ENCODE measurements at regions not wholly inside any gene's neighbourhood (a gene's known extent, or its start where the extent isn't known, plus 50 kb on each side); places are given as distances from the start of the nearest gene placed in this dataset.

DNA sequence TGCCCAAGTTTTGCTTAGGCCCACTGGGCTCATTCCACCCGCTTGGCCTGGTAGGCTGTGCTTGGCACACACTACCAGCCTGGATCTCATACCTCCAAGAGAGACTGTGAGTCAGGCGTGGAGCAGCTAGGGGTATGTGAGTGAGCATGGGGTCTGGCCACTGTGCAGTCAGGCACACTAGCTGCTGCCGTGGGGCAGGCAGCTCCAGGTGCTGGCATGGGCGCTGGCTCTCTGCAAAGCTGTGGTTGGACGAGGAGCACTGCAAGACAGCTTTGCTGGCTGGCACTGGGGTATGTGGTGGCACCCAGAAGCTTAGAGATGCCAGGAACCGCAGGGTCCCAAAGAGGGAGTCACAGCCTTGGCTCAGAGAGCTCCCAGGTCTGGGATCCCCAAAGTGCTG, 377.8 kb downstream of the KCTD8 start:
- no peaks in the 10 kb centered on the region for H3K27me3 ChIP-seq (ENCODE audit: control insufficient read depth, insufficient read depth, low read length)
- H3K36me3 ChIP-seq (ENCODE audit: control insufficient read depth, insufficient read depth, low read length): no peaks in the 10 kb centered on the region
- no peak for DNase-seq (ENCODE audit: low read depth, low spot score)
- H3K27ac ChIP-seq (ENCODE audit: low read length): no peak overlapping the region
- H3K4me1 ChIP-seq (ENCODE audit: control insufficient read depth, insufficient read depth, low read length): no peaks in the 10 kb centered on the region
- peaks cover 6% of the 10 kb centered on the region; the same call in 1 of the 2 replicates for H3K9me3 ChIP-seq (ENCODE audit: control insufficient read depth, insufficient read depth, low read length)
- no peak overlapping the region for H3K4me3 ChIP-seq (ENCODE audit: low read length)
- no CpG with 5 or more reads among the region's 6 CpGs for WGBS (ENCODE audit: insufficient coverage, insufficient read length)

DNA sequence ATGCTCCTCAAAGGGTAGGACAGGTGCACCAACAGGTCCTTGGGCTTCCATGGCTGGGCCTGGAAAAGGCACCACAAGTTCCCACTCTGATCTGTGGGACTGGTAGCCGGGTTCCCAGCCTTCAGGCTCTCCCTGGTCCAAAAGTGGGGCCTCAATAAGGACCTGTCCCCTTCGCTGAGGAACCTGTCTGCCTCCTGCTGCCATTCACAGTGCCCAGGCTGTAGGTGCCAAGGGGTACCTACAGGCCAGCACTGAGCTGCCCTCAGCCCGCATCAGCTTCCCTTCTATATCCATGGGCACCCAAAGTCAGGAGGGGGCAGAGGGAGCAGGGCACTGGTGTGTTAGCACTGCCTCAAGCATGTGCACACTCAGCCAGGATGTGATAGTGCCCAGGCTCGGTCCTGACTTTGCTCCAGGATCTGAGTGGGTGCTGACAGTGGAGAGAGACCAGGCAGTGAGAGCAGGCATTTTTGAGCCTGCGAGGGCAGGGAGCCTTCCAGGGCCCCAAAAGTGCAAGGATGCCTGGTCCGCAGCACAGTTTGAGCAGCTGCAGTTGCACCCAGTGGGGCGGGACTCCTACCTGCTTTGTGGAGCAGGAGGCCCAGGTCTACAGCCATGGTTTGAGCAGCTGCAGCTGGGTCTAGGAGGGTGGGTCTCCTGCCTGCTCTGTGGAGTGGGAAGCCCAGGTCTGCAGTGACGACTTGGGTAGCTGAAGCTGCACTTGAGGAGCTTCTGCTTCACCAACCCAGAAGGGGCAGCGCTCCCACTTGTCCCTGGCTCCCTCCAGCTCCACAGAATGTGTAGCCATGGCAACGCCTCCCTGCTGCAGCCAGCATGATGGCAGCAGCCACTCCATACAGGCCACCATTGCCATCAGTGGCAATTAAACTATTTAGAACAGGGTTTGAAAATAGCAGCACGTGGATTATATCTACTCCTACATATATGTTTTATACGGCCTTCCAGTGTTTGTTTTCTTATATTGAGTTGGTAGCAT, 376.4 kb downstream of the KCTD8 start:
- Histone ChIP-seq H3K9me3 (ENCODE audit: control insufficient read depth, insufficient read depth, low read length) (peaks cover 6% of the 10 kb centered on the region; the same call in 1 of the 2 replicates), H3K36me3 (ENCODE audit: control insufficient read depth, insufficient read depth, low read length) (no peaks in the 10 kb centered on the region), H3K4me1 (ENCODE audit: control insufficient read depth, insufficient read depth, low read length) (no peaks in the 10 kb centered on the region), H3K27me3 (ENCODE audit: control insufficient read depth, insufficient read depth, low read length) (no peaks in the 10 kb centered on the region), H3K4me3 (ENCODE audit: low read length) (no peak overlapping the region), H3K27ac (ENCODE audit: low read length) (no peak overlapping the region)
- no peak for DNase-seq (ENCODE audit: low read depth, low spot score)
- no CpG with 5 or more reads among the region's 12 CpGs for WGBS (ENCODE audit: insufficient coverage, insufficient read length)

DNA sequence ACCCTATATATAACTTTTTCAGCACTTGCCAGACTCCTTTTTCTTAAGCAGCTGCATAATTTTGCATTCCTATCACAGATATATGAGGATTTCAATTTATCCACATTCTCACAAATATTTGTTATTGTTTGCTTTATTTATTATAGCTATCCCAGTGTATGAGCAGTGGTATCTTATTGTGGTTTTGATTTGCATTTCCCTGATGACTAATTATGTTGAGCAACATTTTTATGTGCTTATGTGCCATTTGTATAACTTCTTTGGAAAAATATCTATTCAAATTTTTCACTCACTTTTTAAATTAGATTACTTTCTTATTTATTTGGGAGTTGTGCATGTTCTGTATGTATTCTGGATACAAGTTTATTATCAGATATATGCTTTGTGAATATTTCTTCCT, 361.9 kb downstream of the KCTD8 start:
- Histone ChIP-seq H3K27me3 (ENCODE audit: control insufficient read depth, insufficient read depth, low read length) (no peaks in the 10 kb centered on the region), H3K27ac (ENCODE audit: low read length) (no peak overlapping the region), H3K4me3 (ENCODE audit: low read length) (no peak overlapping the region), H3K9me3 (ENCODE audit: control insufficient read depth, insufficient read depth, low read length) (no peaks in the 10 kb centered on the region), H3K36me3 (ENCODE audit: control insufficient read depth, insufficient read depth, low read length) (no peaks in the 10 kb centered on the region), H3K4me1 (ENCODE audit: control insufficient read depth, insufficient read depth, low read length) (no peaks in the 10 kb centered on the region)
- DNase-seq (ENCODE audit: low read depth, low spot score): no peak

DNA sequence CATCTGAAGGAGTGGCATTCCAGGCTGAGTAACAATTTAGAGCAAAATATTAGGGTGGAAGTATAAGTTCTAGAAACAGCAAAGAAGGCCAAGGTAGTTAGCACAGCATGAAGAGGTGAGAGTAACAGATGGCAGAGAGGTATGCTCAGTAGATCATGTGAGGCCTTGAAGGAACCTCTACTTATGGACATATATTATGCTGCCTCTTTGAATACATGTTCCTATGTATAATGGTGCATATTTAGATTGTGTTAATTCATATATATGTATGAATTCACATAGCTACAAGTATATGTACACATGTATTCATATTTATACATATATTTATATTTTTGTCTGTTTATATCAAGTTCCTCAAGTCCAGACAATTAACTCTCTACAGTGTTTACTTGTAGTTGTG, 355.2 kb downstream of the KCTD8 start:
- H3K36me3 ChIP-seq (ENCODE audit: control insufficient read depth, insufficient read depth, low read length): no peaks in the 10 kb centered on the region
- no peak for DNase-seq (ENCODE audit: low read depth, low spot score)

GRCh38 chr4:44098973-44099372, 349.6 kb downstream of the KCTD8 start:
- DNase-seq (ENCODE audit: low read depth, low spot score): no peak
- Histone ChIP-seq H3K27me3 (ENCODE audit: control insufficient read depth, insufficient read depth, low read length) (no peaks in the 10 kb centered on the region), H3K4me3 (ENCODE audit: low read length) (no peak overlapping the region), H3K36me3 (ENCODE audit: control insufficient read depth, insufficient read depth, low read length) (no peaks in the 10 kb centered on the region), H3K27ac (ENCODE audit: low read length) (no peak overlapping the region), H3K4me1 (ENCODE audit: control insufficient read depth, insufficient read depth, low read length) (no peaks in the 10 kb centered on the region), H3K9me3 (ENCODE audit: control insufficient read depth, insufficient read depth, low read length) (no peaks in the 10 kb centered on the region)
- no CpG with 5 or more reads among the region's 7 CpGs for WGBS (ENCODE audit: insufficient coverage, insufficient read length)

More for the DNA sequence above, 355.2 kb downstream of the KCTD8 start:
- Histone ChIP-seq H3K27me3 (ENCODE audit: control insufficient read depth, insufficient read depth, low read length) (no peaks in the 10 kb centered on the region), H3K4me1 (ENCODE audit: control insufficient read depth, insufficient read depth, low read length) (no peaks in the 10 kb centered on the region), H3K27ac (ENCODE audit: low read length) (no peak overlapping the region), H3K4me3 (ENCODE audit: low read length) (no peak overlapping the region), H3K9me3 (ENCODE audit: control insufficient read depth, insufficient read depth, low read length) (no peaks in the 10 kb centered on the region)

DNA sequence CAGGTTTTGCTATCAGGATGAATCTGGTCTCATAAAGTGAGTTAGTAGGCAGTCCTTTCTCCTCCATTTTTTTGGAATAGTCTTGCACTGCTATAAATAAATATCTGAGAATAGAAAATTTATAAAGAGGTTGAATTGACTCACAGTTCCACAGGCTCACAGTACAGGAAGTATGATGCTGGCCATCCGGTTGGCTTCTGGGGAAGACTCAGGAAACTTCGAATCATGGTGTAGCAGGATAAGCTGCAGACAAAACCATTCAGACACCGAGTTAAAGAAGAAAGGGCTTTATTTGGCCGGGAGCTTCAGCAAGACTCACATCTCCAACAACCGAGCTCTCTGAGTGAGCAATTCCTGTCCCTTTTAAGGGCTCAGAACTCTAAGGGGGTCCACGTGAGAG, 348.2 kb downstream of the KCTD8 start:
- H3K4me3 ChIP-seq (ENCODE audit: low read length): no peak overlapping the region
- no peak overlapping the region for H3K27ac ChIP-seq (ENCODE audit: low read length)
- no peaks in the 10 kb centered on the region for H3K27me3 ChIP-seq (ENCODE audit: control insufficient read depth, insufficient read depth, low read length)
- DNase-seq (ENCODE audit: low read depth, low spot score): no peak
- no peaks in the 10 kb centered on the region for H3K9me3 ChIP-seq (ENCODE audit: control insufficient read depth, insufficient read depth, low read length)
- no peaks in the 10 kb centered on the region for H3K4me1 ChIP-seq (ENCODE audit: control insufficient read depth, insufficient read depth, low read length)
- no peaks in the 10 kb centered on the region for H3K36me3 ChIP-seq (ENCODE audit: control insufficient read depth, insufficient read depth, low read length)
- WGBS (ENCODE audit: insufficient coverage, insufficient read length): no CpG with 5 or more reads among the region's 6 CpGs

DNA sequence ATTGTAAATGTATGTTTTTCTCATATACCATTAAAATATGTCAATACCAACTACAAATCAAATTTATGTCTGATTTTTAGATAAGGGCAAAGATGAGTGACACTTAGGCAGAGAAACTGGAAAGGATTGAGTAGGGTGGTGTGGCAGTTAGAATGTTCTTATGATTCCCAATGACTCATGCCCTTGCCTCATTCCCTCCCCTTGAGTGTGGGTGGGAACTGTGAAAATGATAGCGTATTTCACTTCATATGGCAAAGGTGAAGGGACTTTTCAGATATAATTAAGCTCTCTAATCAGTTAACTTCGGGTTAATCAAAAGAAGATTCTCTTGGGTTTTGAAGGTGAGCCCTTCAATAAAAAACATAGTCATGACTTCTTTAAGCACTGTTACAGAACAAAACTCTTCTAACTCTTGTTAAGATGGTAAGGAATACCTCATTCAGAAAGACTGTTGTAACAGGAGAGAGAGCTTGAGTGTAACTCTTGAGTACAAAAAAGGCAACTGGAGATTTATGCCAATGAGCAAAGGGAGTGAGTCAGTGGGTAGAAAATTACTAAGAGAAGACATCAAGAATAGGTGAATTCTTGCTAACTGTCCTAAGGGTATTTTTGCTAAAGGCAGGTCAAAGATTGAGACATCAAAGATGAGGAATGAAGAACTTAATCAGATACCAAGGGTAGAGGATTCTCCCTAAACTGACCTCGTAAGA, 329.5 kb downstream of the KCTD8 start:
- H3K27ac ChIP-seq (ENCODE audit: low read length): no peak overlapping the region
- no CpG with 5 or more reads among the region's 3 CpGs for WGBS (ENCODE audit: insufficient coverage, insufficient read length)

GRCh38 chr4:44120646-44121045, 328.0 kb downstream of the KCTD8 start:
- H3K9me3 ChIP-seq (ENCODE audit: control insufficient read depth, insufficient read depth, low read length): no peaks in the 10 kb centered on the region
- H3K36me3 ChIP-seq (ENCODE audit: control insufficient read depth, insufficient read depth, low read length): no peaks in the 10 kb centered on the region
- H3K4me1 ChIP-seq (ENCODE audit: control insufficient read depth, insufficient read depth, low read length): no peaks in the 10 kb centered on the region
- H3K4me3 ChIP-seq (ENCODE audit: low read length): no peak overlapping the region
- no peaks in the 10 kb centered on the region for H3K27me3 ChIP-seq (ENCODE audit: control insufficient read depth, insufficient read depth, low read length)
- no peak overlapping the region for H3K27ac ChIP-seq (ENCODE audit: low read length)
- DNase-seq (ENCODE audit: low read depth, low spot score): no peak
- no CpG with 5 or more reads among the region's 2 CpGs for WGBS (ENCODE audit: insufficient coverage, insufficient read length)

More for the DNA sequence above, 329.5 kb downstream of the KCTD8 start:
- Histone ChIP-seq H3K36me3 (ENCODE audit: control insufficient read depth, insufficient read depth, low read length) (no peaks in the 10 kb centered on the region), H3K27me3 (ENCODE audit: control insufficient read depth, insufficient read depth, low read length) (no peaks in the 10 kb centered on the region), H3K9me3 (ENCODE audit: control insufficient read depth, insufficient read depth, low read length) (no peaks in the 10 kb centered on the region), H3K4me3 (ENCODE audit: low read length) (no peak overlapping the region), H3K4me1 (ENCODE audit: control insufficient read depth, insufficient read depth, low read length) (no peaks in the 10 kb centered on the region)
- no peak for DNase-seq (ENCODE audit: low read depth, low spot score)

- DNase-seq (ENCODE audit: low read depth, low spot score): no peak
- H3K4me1 ChIP-seq (ENCODE audit: control insufficient read depth, insufficient read depth, low read length): no peaks in the 10 kb centered on the region
- no CpG with 5 or more reads among the region's 1 CpG for WGBS (ENCODE audit: insufficient coverage, insufficient read length)
- H3K27ac ChIP-seq (ENCODE audit: low read length): no peak overlapping the region
- H3K36me3 ChIP-seq (ENCODE audit: control insufficient read depth, insufficient read depth, low read length): no peaks in the 10 kb centered on the region
- H3K27me3 ChIP-seq (ENCODE audit: control insufficient read depth, insufficient read depth, low read length): no peaks in the 10 kb centered on the region
- H3K4me3 ChIP-seq (ENCODE audit: low read length): no peak overlapping the region
- no peaks in the 10 kb centered on the region for H3K9me3 ChIP-seq (ENCODE audit: control insufficient read depth, insufficient read depth, low read length)
These were observed 327.4 kb downstream of the KCTD8 start for GRCh38 chr4:44121210-44121609.
